DND-41 (cell line): ENCODE measurements at regions not wholly inside any gene's neighbourhood (a gene's known extent, or its start where the extent isn't known, plus 50 kb on each side); places are given as distances from the start of the nearest gene placed in this dataset.

ENCODE experiments used
- CTCF ChIP-seq: IDR thresholded peaks from 2 replicates; pipeline ENCODE4 v1.5.1; 2012; ENCODE audit warnings: borderline replicate concordance, low read length, moderate library complexity, mild to moderate bottlenecking; ENCODE audit not compliant: poor library complexity, severe bottlenecking; ENCODE audit errors: extremely low read depth
- EZH2 ChIP-seq: IDR thresholded peaks from 3 replicates; pipeline ENCODE4 v1.6.1; 2012; ENCODE audit warnings: borderline replicate concordance, low read depth, mild to moderate bottlenecking, moderate library complexity, low read length, inconsistent platforms; ENCODE audit not compliant: severe bottlenecking

- no peak for TF ChIP-seq CTCF
- TF ChIP-seq EZH2, result no peak
These were observed 89.0 kb upstream of the SEC11C start for GRCh38 chr18:59050661-59051057.
